ENCODE measurements at regions not wholly inside any gene's neighbourhood (a gene's known extent, or its start where the extent isn't known, plus 50 kb on each side); places are given as distances from the start of the nearest gene placed in this dataset.

DNA sequence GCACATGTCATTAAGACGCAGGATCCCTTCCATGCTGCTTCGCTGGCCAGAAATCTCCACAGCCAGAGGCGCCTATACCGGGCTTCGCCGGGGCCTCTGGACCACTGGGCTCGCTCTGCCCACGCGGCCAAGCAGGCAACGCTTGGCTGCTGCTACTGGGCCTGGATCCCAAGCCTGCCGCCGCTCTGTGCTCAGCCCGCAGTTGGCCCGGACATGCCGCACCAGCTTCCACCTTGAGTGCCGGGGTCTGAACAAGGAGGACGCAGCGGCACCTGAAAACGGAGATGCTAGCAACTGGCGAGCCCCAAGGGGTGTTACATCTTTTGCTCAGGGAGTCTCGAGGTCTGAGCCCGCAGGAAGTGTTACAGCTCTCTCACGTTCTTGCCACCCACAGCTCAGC is 409.9 kb upstream of the SGCG start:
- ATAC-seq: no peak
- intact Hi-C loops (cut with DNase I): no loop called here
- no peaks in the 10 kb centered on the region for H3K36me3 ChIP-seq
- no peak overlapping the region for H3K4me3 ChIP-seq
- H3K27me3 ChIP-seq: peaks cover 0 to 4% (median 0%) of the 10 kb centered on the region in 9 donors
- no peak overlapping the region for H3K27ac ChIP-seq
- 89 to 95% (median 93%) methylated on average over 16 to 23 of the region's 23 CpGs for WGBS, 4 donors
- no peak for DNase-seq
- H3K9me3 ChIP-seq: no peaks in the 10 kb centered on the region
- TF ChIP-seq POLR2A (IDR thresholded peaks at IDR 0.05) (no peak), CTCF (IDR thresholded peaks at IDR 0.05) (no peak)
- no peaks in the 10 kb centered on the region for H3K4me1 ChIP-seq

GRCh38 chr13:22773465-22773864 is 407.3 kb upstream of the SGCG start:
- peaks cover 0 to 4% (median 0%) of the 10 kb centered on the region in 9 donors for H3K27me3 ChIP-seq
- no peaks in the 10 kb centered on the region for H3K9me3 ChIP-seq
- H3K4me3 ChIP-seq: no peak overlapping the region
- H3K36me3 ChIP-seq: no peaks in the 10 kb centered on the region
- H3K27ac ChIP-seq: no peak overlapping the region
- intact Hi-C loops (cut with DNase I): no loop called here
- no peaks in the 10 kb centered on the region for H3K4me1 ChIP-seq
- DNase-seq: no peak
- ATAC-seq: no peak
- WGBS, 4 donors: 69 to 76% (median 73%) methylated on average over 3 of the region's 3 CpGs
- TF ChIP-seq CTCF (IDR thresholded peaks at IDR 0.05) (no peak), POLR2A (IDR thresholded peaks at IDR 0.05) (no peak)

DNA sequence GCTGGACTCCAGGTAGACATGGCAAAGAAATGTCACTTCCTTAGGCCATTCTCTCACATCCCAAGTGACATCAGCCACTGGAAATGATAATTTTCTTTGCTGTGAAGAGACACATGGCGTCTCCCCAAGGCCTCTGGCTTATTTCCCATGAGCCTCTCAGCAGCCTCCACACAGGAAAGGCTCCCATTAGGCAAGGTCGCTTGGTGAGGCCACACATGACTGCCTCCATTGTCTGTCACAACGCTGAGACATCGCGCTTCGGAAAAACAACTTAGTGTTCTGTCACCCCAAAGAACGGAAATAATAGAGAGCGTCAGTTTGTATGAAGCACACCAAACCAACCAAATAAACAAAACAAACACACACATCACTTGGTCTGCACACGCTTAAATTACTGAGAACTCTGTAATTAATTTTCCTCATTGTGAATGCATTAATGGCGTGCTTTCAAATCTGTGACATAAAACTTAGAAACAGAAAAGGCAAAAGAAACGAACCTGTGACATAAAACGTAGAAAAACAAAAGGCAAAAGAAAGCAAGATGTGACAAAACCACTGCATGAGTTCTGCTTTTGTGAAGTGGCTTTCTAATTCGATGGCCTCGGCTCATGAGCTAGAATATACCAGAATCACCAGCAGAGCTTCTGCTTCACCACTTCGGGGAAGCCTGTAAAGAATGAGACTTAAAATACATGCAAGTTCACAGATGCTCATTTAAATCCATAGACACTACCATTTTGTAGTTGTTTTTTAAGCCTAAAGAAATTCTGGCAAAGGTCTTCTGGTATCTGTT is 404.2 kb upstream of the SGCG start:
- intact Hi-C loops (cut with DNase I): no loop called here
- ATAC-seq: no peak

DNA sequence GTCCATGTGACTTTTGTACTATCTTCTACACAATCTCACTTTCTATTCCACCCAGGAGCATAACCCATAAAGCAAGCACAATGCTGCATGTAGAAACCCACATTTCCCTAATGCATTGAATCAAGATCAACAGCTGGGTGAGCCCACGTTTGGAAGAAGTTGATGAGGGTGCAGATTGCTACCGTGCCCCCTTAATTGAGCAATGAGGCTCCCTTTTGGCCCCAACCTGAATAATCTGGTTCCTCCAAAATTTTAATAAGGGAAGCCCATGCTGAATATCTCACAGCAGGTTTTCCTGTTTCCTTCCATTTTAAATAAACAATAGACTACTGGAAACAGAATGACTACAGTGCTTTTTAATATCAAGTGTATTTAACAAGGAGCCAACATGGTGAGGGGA is 403.6 kb upstream of the SGCG start:
- 55 to 66% (median 66%) methylated on average over 2 of the region's 2 CpGs for WGBS, 4 donors
- peaks cover 0 to 4% (median 0%) of the 10 kb centered on the region in 9 donors for H3K27me3 ChIP-seq
- H3K4me1 ChIP-seq: no peaks in the 10 kb centered on the region
- TF ChIP-seq POLR2A (IDR thresholded peaks at IDR 0.05) (no peak), CTCF (IDR thresholded peaks at IDR 0.05) (no peak)
- no peaks in the 10 kb centered on the region for H3K9me3 ChIP-seq
- no peak for ATAC-seq
- no peak for DNase-seq
- no peaks in the 10 kb centered on the region for H3K36me3 ChIP-seq
- no peak overlapping the region for H3K27ac ChIP-seq
- intact Hi-C loops (cut with DNase I): no loop called here
- H3K4me3 ChIP-seq: no peak overlapping the region

More for the DNA sequence above, 404.2 kb upstream of the SGCG start:
- peaks cover 0 to 4% (median 0%) of the 10 kb centered on the region in 9 donors for H3K27me3 ChIP-seq
- H3K9me3 ChIP-seq: no peaks in the 10 kb centered on the region
- TF ChIP-seq POLR2A (IDR thresholded peaks at IDR 0.05): no peak
- TF ChIP-seq CTCF (IDR thresholded peaks at IDR 0.05): no peak
- no peak overlapping the region for H3K4me3 ChIP-seq
- no peak overlapping the region for H3K27ac ChIP-seq
- WGBS, 4 donors: 86 to 90% (median 86%) methylated on average over 15 of the region's 15 CpGs
- no peaks in the 10 kb centered on the region for H3K4me1 ChIP-seq
- DNase-seq: no peak
- no peaks in the 10 kb centered on the region for H3K36me3 ChIP-seq
